IPS DF 4.7 (cell line): ENCODE measurements at regions not wholly inside any gene's neighbourhood (a gene's known extent, or its start where the extent isn't known, plus 50 kb on each side); places are given as distances from the start of the nearest gene placed in this dataset.
"Not testable (repeated sequence)": the region's sequence is repeated elsewhere in the genome, so short reads cannot be mapped to it uniquely, and the experiment has no call there.

Source experiments
- DNase-seq: peaks from one replicate; pipeline ENCODE4 v3.0.0-alpha.2; 2013; ENCODE audit warnings: low spot score; ENCODE audit errors: extremely low read depth

- no peak for DNase-seq
Observed at GRCh38 chr7:127530148-127530547, 55.2 kb downstream of the GCC1 start.

- DNase-seq: no peak
Observed at GRCh38 chr7:127527561-127527960, 57.8 kb downstream of the GCC1 start.

- DNase-seq: no peak
Observed at GRCh38 chr7:127525866-127526480, 59.4 kb downstream of the GCC1 start.

GRCh38 chr7:127516320-127516719, 69.1 kb downstream of the GCC1 start:
- DNase-seq: no peak

- no peak for DNase-seq
Observed at GRCh38 chr7:127514499-127514898, 70.9 kb downstream of the GCC1 start.

GRCh38 chr7:127513311-127513710, 72.1 kb downstream of the GCC1 start:
- DNase-seq: no peak

GRCh38 chr7:127512663-127513062, 72.7 kb downstream of the GCC1 start:
- no peak for DNase-seq

- DNase-seq: peak; percentile 11
Observed at GRCh38 chr7:127504715-127505114, 80.7 kb downstream of the GCC1 start.

- no peak for DNase-seq
Observed at GRCh38 chr7:127501817-127502216, 83.6 kb downstream of the GCC1 start.

GRCh38 chr7:127487381-127487780, 94.9 kb upstream of the ZNF800 start:
- no peak for DNase-seq

GRCh38 chr7:127486654-127487053, 94.1 kb upstream of the ZNF800 start:
- no peak for DNase-seq

GRCh38 chr7:127485482-127485881, 93.0 kb upstream of the ZNF800 start:
- no peak for DNase-seq

- no peak for DNase-seq
Observed at GRCh38 chr7:127484954-127485353, 92.4 kb upstream of the ZNF800 start.

GRCh38 chr7:127478461-127478860, 86.0 kb upstream of the ZNF800 start:
- DNase-seq: no peak

- no peak for DNase-seq
Observed at GRCh38 chr7:127478024-127478355, 85.5 kb upstream of the ZNF800 start.

- DNase-seq: no peak
Observed at GRCh38 chr7:127477295-127478023, 85.0 kb upstream of the ZNF800 start.

- DNase-seq: no peak
Observed at GRCh38 chr7:127476618-127477017, 84.1 kb upstream of the ZNF800 start.

- no peak for DNase-seq
Observed at GRCh38 chr7:127474457-127474856, 81.9 kb upstream of the ZNF800 start.

GRCh38 chr7:127473409-127473808, 80.9 kb upstream of the ZNF800 start:
- DNase-seq: no peak

- DNase-seq: no peak
Observed at GRCh38 chr7:127460077-127460476, 67.6 kb upstream of the ZNF800 start.

GRCh38 chr7:127451258-127451657, 58.8 kb upstream of the ZNF800 start:
- not testable (repeated sequence) for DNase-seq

- DNase-seq: no peak
Observed at GRCh38 chr7:127448566-127448965, 56.1 kb upstream of the ZNF800 start.

- peak; percentile 58 for DNase-seq
Observed at GRCh38 chr7:127447326-127447945, 54.9 kb upstream of the ZNF800 start.
